ENCODE measurements at regions not wholly inside any gene's neighbourhood (a gene's known extent, or its start where the extent isn't known, plus 50 kb on each side); places are given as distances from the start of the nearest gene placed in this dataset.

- H3K9ac ChIP-seq (ENCODE audit: low read depth, low read length): no peak overlapping the region
- no peaks in the 10 kb centered on the region for H3K9me3 ChIP-seq (ENCODE audit: control insufficient read depth, insufficient read depth, low read length)
- H3K36me3 ChIP-seq (ENCODE audit: control insufficient read depth, insufficient read depth, low read length): no peaks in the 10 kb centered on the region
- H3K4me1 ChIP-seq (ENCODE audit: control insufficient read depth, insufficient read depth, low read length): no peaks in the 10 kb centered on the region
- no peaks in the 10 kb centered on the region for H3K27me3 ChIP-seq (ENCODE audit: control insufficient read depth, insufficient read depth, low read length)
- H3K4me3 ChIP-seq (ENCODE audit: low read depth, low read length): no peak overlapping the region
Observed at GRCh38 chr7:25279705-25280104, 51.4 kb upstream of the NPVF start.

DNA sequence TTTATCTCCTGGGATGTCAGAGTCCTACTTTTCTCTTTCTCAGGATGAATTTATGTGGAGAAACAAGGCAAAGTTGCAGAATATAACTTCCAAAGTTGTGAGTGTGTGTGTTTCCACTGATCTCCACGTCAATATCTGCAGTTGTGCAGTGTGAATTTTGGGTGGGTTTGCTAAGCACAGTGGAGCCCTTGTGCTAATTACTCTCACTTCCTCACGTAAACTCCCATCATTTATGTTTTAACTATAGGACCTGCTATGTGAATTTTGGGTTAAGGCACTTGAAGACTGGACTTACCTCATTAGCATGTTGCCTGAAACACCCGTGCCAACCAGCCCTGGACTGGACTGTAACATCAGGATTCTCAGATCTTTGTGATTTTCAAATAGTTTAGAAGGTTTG, 51.9 kb upstream of the NPVF start:
- H3K9me3 ChIP-seq (ENCODE audit: control insufficient read depth, insufficient read depth, low read length): no peaks in the 10 kb centered on the region
- no peaks in the 10 kb centered on the region for H3K4me1 ChIP-seq (ENCODE audit: control insufficient read depth, insufficient read depth, low read length)
- no peaks in the 10 kb centered on the region for H3K27me3 ChIP-seq (ENCODE audit: control insufficient read depth, insufficient read depth, low read length)

GRCh38 chr7:25282194-25282593, 53.9 kb upstream of the NPVF start:
- H3K4me3 ChIP-seq (ENCODE audit: low read depth, low read length): no peak overlapping the region
- H3K9me3 ChIP-seq (ENCODE audit: control insufficient read depth, insufficient read depth, low read length): no peaks in the 10 kb centered on the region
- no peak overlapping the region for H3K9ac ChIP-seq (ENCODE audit: low read depth, low read length)
- no peaks in the 10 kb centered on the region for H3K36me3 ChIP-seq (ENCODE audit: control insufficient read depth, insufficient read depth, low read length)
- no peaks in the 10 kb centered on the region for H3K4me1 ChIP-seq (ENCODE audit: control insufficient read depth, insufficient read depth, low read length)
- H3K27me3 ChIP-seq (ENCODE audit: control insufficient read depth, insufficient read depth, low read length): no peaks in the 10 kb centered on the region

More for the DNA sequence above, 51.9 kb upstream of the NPVF start:
- Histone ChIP-seq H3K4me3 (ENCODE audit: low read depth, low read length) (no peak overlapping the region), H3K9ac (ENCODE audit: low read depth, low read length) (no peak overlapping the region), H3K36me3 (ENCODE audit: control insufficient read depth, insufficient read depth, low read length) (no peaks in the 10 kb centered on the region)

DNA sequence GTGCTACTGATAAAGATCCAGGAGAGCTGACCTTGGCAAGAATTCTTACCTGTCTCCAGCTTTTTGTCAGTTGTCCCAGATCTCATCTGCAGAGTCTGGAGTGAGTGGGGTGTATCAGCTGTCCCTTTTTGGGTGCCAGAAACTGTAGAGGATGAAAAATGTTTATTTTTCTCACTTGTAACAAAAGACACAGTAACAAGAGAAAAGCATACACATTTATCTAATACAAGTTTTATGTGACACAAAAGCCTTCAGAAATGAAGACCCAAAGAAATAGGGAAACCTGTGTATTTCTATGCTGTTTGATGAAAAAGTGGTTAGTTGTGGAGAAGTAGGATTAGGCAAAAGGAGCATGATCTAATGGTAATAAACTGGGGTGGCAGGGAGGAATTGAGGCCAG, 58.5 kb upstream of the NPVF start:
- Histone ChIP-seq H3K36me3 (ENCODE audit: control insufficient read depth, insufficient read depth, low read length) (no peaks in the 10 kb centered on the region), H3K4me1 (ENCODE audit: control insufficient read depth, insufficient read depth, low read length) (no peaks in the 10 kb centered on the region), H3K9ac (ENCODE audit: low read depth, low read length) (no peak overlapping the region), H3K9me3 (ENCODE audit: control insufficient read depth, insufficient read depth, low read length) (no peaks in the 10 kb centered on the region), H3K4me3 (ENCODE audit: low read depth, low read length) (no peak overlapping the region), H3K27me3 (ENCODE audit: control insufficient read depth, insufficient read depth, low read length) (no peaks in the 10 kb centered on the region)

DNA sequence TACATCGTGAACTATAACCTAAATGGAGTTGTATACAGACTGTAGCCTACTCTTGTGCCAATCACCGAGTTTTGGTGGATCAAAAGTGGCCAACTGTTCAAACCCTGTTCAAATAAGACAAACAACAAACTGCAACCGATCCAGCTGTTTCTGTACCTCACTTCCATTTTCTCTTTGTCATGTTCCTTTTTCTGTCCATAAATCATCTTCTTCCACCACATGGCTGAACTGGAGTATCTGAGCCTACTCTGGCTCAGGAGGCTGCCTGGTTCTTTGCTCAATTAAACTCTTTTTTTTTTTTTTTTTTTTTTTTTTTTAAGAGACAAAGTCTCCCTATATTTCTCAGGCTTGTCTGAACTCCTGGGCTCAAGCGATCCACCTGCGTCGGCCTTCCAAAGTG, 59.0 kb upstream of the NPVF start:
- no peak overlapping the region for H3K9ac ChIP-seq (ENCODE audit: low read depth, low read length)
- H3K36me3 ChIP-seq (ENCODE audit: control insufficient read depth, insufficient read depth, low read length): no peaks in the 10 kb centered on the region
- H3K4me3 ChIP-seq (ENCODE audit: low read depth, low read length): no peak overlapping the region
- H3K9me3 ChIP-seq (ENCODE audit: control insufficient read depth, insufficient read depth, low read length): no peaks in the 10 kb centered on the region
- H3K27me3 ChIP-seq (ENCODE audit: control insufficient read depth, insufficient read depth, low read length): no peaks in the 10 kb centered on the region
- H3K4me1 ChIP-seq (ENCODE audit: control insufficient read depth, insufficient read depth, low read length): no peaks in the 10 kb centered on the region

- H3K9me3 ChIP-seq (ENCODE audit: control insufficient read depth, insufficient read depth, low read length): no peaks in the 10 kb centered on the region
- no peak overlapping the region for H3K9ac ChIP-seq (ENCODE audit: low read depth, low read length)
- no peaks in the 10 kb centered on the region for H3K36me3 ChIP-seq (ENCODE audit: control insufficient read depth, insufficient read depth, low read length)
- H3K27me3 ChIP-seq (ENCODE audit: control insufficient read depth, insufficient read depth, low read length): no peaks in the 10 kb centered on the region
- H3K4me1 ChIP-seq (ENCODE audit: control insufficient read depth, insufficient read depth, low read length): no peaks in the 10 kb centered on the region
- H3K4me3 ChIP-seq (ENCODE audit: low read depth, low read length): no peak overlapping the region
Observed at GRCh38 chr7:25288556-25289307, 60.4 kb upstream of the NPVF start.

DNA sequence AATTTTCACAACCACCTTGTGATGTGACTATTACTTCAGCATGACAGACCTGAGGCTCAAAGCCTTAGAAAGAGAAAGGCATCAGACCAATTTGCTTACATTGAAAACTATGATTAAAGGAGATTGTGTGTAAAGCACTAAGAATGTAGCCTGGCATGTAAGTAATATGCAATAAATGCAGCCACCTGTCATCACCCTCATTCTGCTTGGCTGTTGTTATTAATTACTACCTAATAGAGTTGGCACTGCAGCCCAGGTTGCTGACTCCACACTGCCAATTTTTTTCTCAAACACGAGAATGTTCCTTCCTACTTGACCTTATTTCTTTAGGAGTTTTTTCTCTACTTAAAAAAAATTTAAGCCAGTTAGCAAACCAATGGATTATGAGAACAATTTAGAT, 61.2 kb upstream of the NPVF start:
- H3K36me3 ChIP-seq (ENCODE audit: control insufficient read depth, insufficient read depth, low read length): no peaks in the 10 kb centered on the region
- H3K4me3 ChIP-seq (ENCODE audit: low read depth, low read length): no peak overlapping the region
- no peaks in the 10 kb centered on the region for H3K4me1 ChIP-seq (ENCODE audit: control insufficient read depth, insufficient read depth, low read length)
- no peaks in the 10 kb centered on the region for H3K9me3 ChIP-seq (ENCODE audit: control insufficient read depth, insufficient read depth, low read length)
- no peaks in the 10 kb centered on the region for H3K27me3 ChIP-seq (ENCODE audit: control insufficient read depth, insufficient read depth, low read length)
- no peak overlapping the region for H3K9ac ChIP-seq (ENCODE audit: low read depth, low read length)

DNA sequence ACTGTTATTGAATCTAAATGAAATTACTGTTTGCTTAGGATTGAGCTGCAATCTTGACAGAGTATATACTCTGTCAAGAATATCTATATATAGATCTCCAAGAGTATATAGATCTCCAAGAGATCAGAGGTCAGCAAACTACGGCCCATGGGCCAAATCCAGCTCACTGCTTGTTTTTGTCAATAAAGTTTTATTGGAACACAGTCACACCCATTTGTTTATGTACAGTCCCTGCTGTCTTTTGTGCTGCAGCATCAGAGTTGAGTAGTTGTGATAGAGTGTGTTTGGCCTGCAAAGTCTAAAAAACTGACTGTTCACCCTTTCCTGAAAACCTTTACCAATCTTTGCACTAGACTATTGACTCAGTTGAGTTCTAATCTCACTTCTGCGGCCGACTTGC, 66.3 kb upstream of the NPVF start:
- no peaks in the 10 kb centered on the region for H3K27me3 ChIP-seq (ENCODE audit: control insufficient read depth, insufficient read depth, low read length)
- H3K4me1 ChIP-seq (ENCODE audit: control insufficient read depth, insufficient read depth, low read length): peaks cover 6% of the 10 kb centered on the region
- no peaks in the 10 kb centered on the region for H3K36me3 ChIP-seq (ENCODE audit: control insufficient read depth, insufficient read depth, low read length)
- H3K9me3 ChIP-seq (ENCODE audit: control insufficient read depth, insufficient read depth, low read length): no peaks in the 10 kb centered on the region
- no peak overlapping the region for H3K9ac ChIP-seq (ENCODE audit: low read depth, low read length)
- H3K4me3 ChIP-seq (ENCODE audit: low read depth, low read length): no peak overlapping the region

DNA sequence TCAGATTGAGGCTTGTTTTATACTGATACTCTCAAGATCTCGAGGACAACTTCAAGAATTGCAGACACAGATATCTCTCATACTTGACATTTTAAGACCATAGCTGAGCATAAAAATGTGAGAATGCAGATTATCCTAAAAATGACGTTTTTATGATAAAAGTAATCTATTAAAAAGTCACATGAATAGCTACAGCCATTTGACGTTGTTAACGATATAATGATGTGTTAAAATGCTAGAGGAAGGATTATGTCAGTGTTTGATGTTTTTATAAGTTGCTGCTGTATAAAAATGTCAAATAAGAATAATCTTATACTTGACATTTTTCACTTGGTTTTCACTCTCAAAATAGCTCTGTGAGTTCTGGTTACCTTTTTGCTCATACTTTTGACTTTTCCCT, 67.1 kb upstream of the NPVF start:
- H3K9ac ChIP-seq (ENCODE audit: low read depth, low read length): no peak overlapping the region
- no peaks in the 10 kb centered on the region for H3K36me3 ChIP-seq (ENCODE audit: control insufficient read depth, insufficient read depth, low read length)
- H3K4me3 ChIP-seq (ENCODE audit: low read depth, low read length): no peak overlapping the region
- H3K4me1 ChIP-seq (ENCODE audit: control insufficient read depth, insufficient read depth, low read length): peaks cover 6% of the 10 kb centered on the region
- no peaks in the 10 kb centered on the region for H3K27me3 ChIP-seq (ENCODE audit: control insufficient read depth, insufficient read depth, low read length)
- no peaks in the 10 kb centered on the region for H3K9me3 ChIP-seq (ENCODE audit: control insufficient read depth, insufficient read depth, low read length)

DNA sequence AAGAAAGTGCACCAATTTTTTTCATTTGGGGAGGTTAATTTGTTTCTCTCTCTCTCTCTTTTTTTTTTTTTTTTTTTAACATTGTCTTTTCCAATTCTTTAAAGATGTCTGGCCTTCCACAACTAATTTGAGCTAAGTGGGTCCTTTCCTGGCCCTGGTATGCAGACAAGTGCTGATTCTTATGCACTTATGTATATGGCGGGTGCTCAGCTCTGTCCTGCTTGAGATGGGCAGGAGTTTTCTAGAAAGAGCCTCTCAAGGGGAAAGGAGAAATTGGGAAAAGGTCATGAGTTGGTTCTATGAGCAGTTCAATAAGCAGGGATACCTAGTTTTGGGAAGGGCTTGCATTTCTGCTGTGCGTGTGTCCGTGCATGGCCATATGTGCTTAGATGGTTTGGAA, 67.8 kb upstream of the NPVF start:
- H3K27me3 ChIP-seq (ENCODE audit: control insufficient read depth, insufficient read depth, low read length): no peaks in the 10 kb centered on the region
- no peaks in the 10 kb centered on the region for H3K36me3 ChIP-seq (ENCODE audit: control insufficient read depth, insufficient read depth, low read length)
- no peak overlapping the region for H3K9ac ChIP-seq (ENCODE audit: low read depth, low read length)
- no peaks in the 10 kb centered on the region for H3K9me3 ChIP-seq (ENCODE audit: control insufficient read depth, insufficient read depth, low read length)
- H3K4me1 ChIP-seq (ENCODE audit: control insufficient read depth, insufficient read depth, low read length): peaks cover 6% of the 10 kb centered on the region
- H3K4me3 ChIP-seq (ENCODE audit: low read depth, low read length): no peak overlapping the region

GRCh38 chr7:25297278-25297677, 69.0 kb upstream of the NPVF start:
- H3K36me3 ChIP-seq (ENCODE audit: control insufficient read depth, insufficient read depth, low read length): no peaks in the 10 kb centered on the region

DNA sequence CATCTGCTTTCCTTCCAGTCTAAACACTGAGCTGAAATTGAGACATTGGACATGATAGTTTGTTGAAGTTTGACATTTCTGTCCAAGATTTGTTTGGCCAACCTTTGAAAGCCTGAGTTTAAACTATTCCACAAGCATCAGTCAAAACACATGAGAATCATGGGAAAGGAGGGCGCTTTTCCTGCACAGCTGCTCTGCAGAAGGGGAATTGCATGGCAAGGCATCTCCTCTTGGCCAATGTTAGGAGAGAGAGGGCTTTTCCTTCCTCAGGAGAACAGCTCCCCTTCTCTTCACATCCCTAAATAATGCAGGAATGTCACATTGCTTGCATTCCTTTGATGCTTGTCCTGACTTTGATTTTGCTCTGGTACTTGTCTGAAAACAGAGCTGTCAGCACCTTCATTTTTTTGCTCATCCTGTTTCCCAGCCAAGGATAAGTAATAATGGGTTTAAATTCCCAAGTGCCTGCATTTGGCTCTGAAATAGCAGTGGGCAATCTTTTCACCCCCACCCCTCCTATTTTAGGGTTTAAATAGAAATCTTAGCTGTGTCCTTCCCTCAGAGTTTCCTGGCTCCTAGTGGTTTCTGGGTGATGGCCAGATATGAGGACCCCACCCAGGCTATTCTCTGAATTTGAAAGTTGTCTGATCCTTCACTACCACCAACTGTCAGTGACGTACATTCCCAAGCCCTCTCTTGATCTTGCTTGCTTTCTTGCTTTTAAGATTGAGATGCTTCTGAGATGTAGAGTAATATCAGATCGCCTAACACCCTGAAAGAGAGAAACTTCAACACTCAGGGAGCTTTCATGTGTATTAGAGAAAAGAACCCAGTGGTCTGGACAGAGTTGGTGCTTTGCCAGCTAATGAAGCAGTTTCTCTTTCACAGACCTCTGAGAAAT, 75.2 kb upstream of the NPVF start:
- H3K9ac ChIP-seq (ENCODE audit: low read depth, low read length): no peak overlapping the region
- no peaks in the 10 kb centered on the region for H3K36me3 ChIP-seq (ENCODE audit: control insufficient read depth, insufficient read depth, low read length)
- H3K27me3 ChIP-seq (ENCODE audit: control insufficient read depth, insufficient read depth, low read length): no peaks in the 10 kb centered on the region
- H3K4me3 ChIP-seq (ENCODE audit: low read depth, low read length): no peak overlapping the region
- H3K4me1 ChIP-seq (ENCODE audit: control insufficient read depth, insufficient read depth, low read length): peaks cover 15% of the 10 kb centered on the region
- no peaks in the 10 kb centered on the region for H3K9me3 ChIP-seq (ENCODE audit: control insufficient read depth, insufficient read depth, low read length)

More at GRCh38 chr7:25297278-25297677, 69.0 kb upstream of the NPVF start:
- Histone ChIP-seq H3K4me3 (ENCODE audit: low read depth, low read length) (no peak overlapping the region), H3K27me3 (ENCODE audit: control insufficient read depth, insufficient read depth, low read length) (no peaks in the 10 kb centered on the region), H3K4me1 (ENCODE audit: control insufficient read depth, insufficient read depth, low read length) (peaks cover 6% of the 10 kb centered on the region), H3K9me3 (ENCODE audit: control insufficient read depth, insufficient read depth, low read length) (no peaks in the 10 kb centered on the region), H3K9ac (ENCODE audit: low read depth, low read length) (no peak overlapping the region)

All from iPS-15b (cell line).